ENCODE measurements at regions not wholly inside any gene's neighbourhood (a gene's known extent, or its start where the extent isn't known, plus 50 kb on each side); places are given as distances from the start of the nearest gene placed in this dataset.

DNA sequence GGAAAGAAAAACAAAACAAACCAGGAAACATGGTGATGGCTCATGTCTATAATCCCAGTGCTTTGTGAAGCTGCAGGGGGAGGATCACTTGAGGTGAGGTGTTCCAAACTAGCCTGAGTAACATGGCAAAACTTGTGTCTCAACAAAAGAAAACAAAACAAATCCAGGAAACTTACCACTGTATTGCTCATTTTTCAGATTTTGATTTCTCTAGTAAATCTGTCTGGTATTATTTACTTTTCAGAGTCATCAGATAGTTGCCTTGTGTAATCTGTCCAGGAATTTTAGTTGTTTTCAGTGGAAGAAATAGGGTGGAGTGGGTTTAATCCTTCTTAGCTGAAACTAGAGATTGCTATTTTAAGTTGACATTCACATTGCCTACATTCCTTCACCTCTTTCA, 91.8 kb upstream of the ALCAM start:
- TF ChIP-seq, protein P1, sequence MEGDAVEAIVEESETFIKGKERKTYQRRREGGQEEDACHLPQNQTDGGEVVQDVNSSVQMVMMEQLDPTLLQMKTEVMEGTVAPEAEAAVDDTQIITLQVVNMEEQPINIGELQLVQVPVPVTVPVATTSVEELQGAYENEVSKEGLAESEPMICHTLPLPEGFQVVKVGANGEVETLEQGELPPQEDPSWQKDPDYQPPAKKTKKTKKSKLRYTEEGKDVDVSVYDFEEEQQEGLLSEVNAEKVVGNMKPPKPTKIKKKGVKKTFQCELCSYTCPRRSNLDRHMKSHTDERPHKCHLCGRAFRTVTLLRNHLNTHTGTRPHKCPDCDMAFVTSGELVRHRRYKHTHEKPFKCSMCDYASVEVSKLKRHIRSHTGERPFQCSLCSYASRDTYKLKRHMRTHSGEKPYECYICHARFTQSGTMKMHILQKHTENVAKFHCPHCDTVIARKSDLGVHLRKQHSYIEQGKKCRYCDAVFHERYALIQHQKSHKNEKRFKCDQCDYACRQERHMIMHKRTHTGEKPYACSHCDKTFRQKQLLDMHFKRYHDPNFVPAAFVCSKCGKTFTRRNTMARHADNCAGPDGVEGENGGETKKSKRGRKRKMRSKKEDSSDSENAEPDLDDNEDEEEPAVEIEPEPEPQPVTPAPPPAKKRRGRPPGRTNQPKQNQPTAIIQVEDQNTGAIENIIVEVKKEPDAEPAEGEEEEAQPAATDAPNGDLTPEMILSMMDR (IDR thresholded peaks at IDR 0.05; ENCODE audit: poor library complexity, severe bottlenecking): no peak
- TF ChIP-seq POLR2AphosphoS5 (IDR thresholded peaks at IDR 0.05) (no peak), EZH2 (IDR thresholded peaks at IDR 0.05; ENCODE audit: borderline replicate concordance, insufficient read depth, low read length, poor library complexity, severe bottlenecking) (no peak), RAD21 (conservative IDR thresholded peaks at IDR 0.05) (no peak), SMC3 (conservative IDR thresholded peaks at IDR 0.05; ENCODE audit: poor library complexity) (no peak), EP300 (conservative IDR thresholded peaks at IDR 0.05; ENCODE audit: poor library complexity, severe bottlenecking) (no peak), TAF1 (IDR thresholded peaks at IDR 0.05; ENCODE audit: low read depth) (no peak)
- TF ChIP-seq, protein P2, sequence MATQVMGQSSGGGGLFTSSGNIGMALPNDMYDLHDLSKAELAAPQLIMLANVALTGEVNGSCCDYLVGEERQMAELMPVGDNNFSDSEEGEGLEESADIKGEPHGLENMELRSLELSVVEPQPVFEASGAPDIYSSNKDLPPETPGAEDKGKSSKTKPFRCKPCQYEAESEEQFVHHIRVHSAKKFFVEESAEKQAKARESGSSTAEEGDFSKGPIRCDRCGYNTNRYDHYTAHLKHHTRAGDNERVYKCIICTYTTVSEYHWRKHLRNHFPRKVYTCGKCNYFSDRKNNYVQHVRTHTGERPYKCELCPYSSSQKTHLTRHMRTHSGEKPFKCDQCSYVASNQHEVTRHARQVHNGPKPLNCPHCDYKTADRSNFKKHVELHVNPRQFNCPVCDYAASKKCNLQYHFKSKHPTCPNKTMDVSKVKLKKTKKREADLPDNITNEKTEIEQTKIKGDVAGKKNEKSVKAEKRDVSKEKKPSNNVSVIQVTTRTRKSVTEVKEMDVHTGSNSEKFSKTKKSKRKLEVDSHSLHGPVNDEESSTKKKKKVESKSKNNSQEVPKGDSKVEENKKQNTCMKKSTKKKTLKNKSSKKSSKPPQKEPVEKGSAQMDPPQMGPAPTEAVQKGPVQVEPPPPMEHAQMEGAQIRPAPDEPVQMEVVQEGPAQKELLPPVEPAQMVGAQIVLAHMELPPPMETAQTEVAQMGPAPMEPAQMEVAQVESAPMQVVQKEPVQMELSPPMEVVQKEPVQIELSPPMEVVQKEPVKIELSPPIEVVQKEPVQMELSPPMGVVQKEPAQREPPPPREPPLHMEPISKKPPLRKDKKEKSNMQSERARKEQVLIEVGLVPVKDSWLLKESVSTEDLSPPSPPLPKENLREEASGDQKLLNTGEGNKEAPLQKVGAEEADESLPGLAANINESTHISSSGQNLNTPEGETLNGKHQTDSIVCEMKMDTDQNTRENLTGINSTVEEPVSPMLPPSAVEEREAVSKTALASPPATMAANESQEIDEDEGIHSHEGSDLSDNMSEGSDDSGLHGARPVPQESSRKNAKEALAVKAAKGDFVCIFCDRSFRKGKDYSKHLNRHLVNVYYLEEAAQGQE (IDR thresholded peaks at IDR 0.05; ENCODE audit: borderline replicate concordance): no peak
